SU-DHL-6 (cell line): ENCODE measurements at regions not wholly inside any gene's neighbourhood (a gene's known extent, or its start where the extent isn't known, plus 50 kb on each side); places are given as distances from the start of the nearest gene placed in this dataset.
"Not testable (repeated sequence)": the region's sequence is repeated elsewhere in the genome, so short reads cannot be mapped to it uniquely, and the experiment has no call there.

Experiments
- EZH2phosphoT487 ChIP-seq: fragments of 200-600 bp; sonication (generic), shearing (Covaris generic); conservative IDR thresholded peaks from 2 replicates; pipeline ENCODE4 v1.6.1; 2018; ENCODE audit warnings: mild to moderate bottlenecking, antibody characterized with exemption, low read length, moderate library complexity, mixed read lengths
- TF ChIP-seq, protein P1 (sequence below): fragments of 200-600 bp; sonication (generic); IDR thresholded peaks from one replicate; pipeline ENCODE4 v1.5.1; 2017; ENCODE audit warnings: antibody characterized with exemption, mild to moderate bottlenecking, low read length, moderate library complexity; ENCODE audit not compliant: insufficient read depth, poor library complexity, severe bottlenecking

DNA sequence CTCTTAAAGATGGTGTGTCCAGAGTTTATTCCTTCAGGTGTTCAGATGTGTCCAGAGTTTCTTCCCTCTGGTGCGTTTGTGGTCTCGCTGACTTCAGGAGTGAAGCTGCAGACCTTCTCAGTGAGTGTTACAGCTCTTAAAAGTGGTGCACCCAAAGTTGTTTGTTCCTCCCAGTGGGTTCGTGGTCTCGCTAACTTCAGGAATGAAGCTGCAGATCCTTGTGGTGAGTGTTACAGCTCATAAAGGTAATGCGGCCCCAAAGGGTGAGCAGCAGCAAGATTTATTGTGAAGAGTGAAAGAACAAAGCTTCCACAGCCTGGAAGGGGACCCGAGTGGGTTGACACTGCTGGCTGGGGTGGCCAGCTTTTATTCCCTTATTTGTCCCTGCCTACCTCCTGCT lies 227.7 kb upstream of the DAB2 start:
- TF ChIP-seq, protein P1, sequence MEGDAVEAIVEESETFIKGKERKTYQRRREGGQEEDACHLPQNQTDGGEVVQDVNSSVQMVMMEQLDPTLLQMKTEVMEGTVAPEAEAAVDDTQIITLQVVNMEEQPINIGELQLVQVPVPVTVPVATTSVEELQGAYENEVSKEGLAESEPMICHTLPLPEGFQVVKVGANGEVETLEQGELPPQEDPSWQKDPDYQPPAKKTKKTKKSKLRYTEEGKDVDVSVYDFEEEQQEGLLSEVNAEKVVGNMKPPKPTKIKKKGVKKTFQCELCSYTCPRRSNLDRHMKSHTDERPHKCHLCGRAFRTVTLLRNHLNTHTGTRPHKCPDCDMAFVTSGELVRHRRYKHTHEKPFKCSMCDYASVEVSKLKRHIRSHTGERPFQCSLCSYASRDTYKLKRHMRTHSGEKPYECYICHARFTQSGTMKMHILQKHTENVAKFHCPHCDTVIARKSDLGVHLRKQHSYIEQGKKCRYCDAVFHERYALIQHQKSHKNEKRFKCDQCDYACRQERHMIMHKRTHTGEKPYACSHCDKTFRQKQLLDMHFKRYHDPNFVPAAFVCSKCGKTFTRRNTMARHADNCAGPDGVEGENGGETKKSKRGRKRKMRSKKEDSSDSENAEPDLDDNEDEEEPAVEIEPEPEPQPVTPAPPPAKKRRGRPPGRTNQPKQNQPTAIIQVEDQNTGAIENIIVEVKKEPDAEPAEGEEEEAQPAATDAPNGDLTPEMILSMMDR = not testable (repeated sequence)
- TF ChIP-seq EZH2phosphoT487 = not testable (repeated sequence)
